Epithelial cell of esophagus (primary cell): ENCODE measurements at regions not wholly inside any gene's neighbourhood (a gene's known extent, or its start where the extent isn't known, plus 50 kb on each side); places are given as distances from the start of the nearest gene placed in this dataset.

Source experiments
- DNase-seq: peaks from one replicate; pipeline ENCODE4 v3.0.0; 2010; ENCODE audit warnings: low read depth
- H3K4me3 ChIP-seq: 2 replicates; pipeline ENCODE4 v1.5.1; 2011; ENCODE audit warnings: mild to moderate bottlenecking, low read length, control low read depth
- TF ChIP-seq, protein P1 (sequence below): IDR thresholded peaks from 2 replicates; pipeline ENCODE4 v1.5.1; 2011; ENCODE audit warnings: low read depth, mild to moderate bottlenecking, low read length, control low read depth, inconsistent platforms; ENCODE audit not compliant: insufficient read depth; ENCODE audit errors: missing control alignments

DNA sequence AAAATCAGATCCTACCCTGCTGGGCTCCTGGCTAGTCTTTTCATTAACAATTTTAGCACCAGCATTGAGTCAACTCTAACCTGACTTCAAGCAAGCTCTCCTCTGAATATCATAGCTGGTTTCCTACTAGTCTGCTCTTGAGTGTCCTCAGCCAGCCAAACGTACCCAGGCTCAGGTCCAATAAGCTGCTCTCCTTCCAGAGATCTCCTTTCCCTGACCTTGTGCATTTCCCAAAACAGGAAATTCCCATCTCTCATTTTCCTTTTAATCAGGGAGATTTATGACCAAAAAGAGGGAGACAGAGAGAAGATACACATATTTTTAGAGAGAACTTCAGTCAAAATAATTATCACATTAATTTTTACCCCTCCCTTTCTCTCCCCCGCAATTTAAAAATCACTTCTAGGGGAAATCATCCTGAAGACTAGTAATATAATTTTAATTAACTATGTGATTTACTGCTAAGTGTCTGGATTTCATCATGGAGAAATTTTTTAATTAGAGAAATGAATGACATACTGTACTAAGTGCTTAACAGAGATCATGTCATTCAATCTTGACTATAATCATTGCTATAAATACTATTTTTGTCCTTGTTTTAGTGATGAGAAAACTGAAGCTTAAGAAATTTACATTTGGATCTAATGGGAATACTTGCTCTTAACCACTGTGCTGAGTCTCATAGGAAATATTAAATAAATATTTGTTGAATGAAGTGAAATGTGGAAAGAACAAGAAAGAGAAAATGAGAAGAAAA, 421.7 kb upstream of the INTU start:
- TF ChIP-seq, protein P1, sequence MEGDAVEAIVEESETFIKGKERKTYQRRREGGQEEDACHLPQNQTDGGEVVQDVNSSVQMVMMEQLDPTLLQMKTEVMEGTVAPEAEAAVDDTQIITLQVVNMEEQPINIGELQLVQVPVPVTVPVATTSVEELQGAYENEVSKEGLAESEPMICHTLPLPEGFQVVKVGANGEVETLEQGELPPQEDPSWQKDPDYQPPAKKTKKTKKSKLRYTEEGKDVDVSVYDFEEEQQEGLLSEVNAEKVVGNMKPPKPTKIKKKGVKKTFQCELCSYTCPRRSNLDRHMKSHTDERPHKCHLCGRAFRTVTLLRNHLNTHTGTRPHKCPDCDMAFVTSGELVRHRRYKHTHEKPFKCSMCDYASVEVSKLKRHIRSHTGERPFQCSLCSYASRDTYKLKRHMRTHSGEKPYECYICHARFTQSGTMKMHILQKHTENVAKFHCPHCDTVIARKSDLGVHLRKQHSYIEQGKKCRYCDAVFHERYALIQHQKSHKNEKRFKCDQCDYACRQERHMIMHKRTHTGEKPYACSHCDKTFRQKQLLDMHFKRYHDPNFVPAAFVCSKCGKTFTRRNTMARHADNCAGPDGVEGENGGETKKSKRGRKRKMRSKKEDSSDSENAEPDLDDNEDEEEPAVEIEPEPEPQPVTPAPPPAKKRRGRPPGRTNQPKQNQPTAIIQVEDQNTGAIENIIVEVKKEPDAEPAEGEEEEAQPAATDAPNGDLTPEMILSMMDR = no peak
- H3K4me3 ChIP-seq = no peak overlapping the region
- no peak for DNase-seq

DNA sequence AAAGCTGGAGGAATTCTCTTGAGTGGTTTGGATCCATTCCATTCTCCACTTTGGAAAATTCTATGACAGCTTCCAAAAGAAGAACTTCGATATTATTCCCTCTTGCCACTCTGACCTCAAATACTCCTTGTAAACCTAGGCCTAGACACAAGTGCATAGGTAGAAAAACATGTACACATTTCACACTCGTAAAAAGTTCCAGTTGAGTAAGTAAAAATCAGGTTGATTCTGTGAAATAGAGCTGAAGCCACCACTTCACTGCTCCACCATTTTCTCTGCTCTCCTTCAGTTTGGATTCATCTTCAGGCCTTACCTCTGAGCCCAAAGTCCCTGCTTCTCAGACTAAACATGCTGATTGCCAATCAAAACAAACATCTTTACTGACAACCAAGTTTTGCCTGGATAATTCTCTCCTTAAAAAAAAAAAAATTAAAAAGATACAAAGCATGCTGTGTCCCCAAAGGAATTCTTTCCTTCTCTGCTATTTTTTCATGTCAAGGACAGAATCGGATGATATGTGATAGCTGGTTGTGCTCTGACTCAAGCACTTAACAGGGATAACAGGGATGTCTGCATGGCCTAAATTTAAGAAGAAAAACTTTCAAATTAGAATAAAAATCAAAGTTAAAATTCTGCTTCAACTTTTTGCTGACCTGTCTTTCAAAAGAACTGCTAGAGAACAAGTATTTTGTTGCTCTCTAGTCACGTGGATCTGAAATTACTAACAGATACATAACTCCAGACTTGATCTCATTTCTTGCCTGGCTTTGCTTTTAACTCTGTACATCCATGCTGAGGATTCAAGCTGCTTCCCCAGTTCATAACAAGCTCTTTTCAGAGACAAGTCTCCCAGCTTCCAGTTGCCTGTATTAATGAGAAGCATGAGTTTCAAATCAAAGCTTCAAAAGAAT, 420.9 kb upstream of the INTU start:
- no peak overlapping the region for H3K4me3 ChIP-seq
- TF ChIP-seq, protein P1 = no peak
- DNase-seq = no peak

- DNase-seq = no peak
- H3K4me3 ChIP-seq = no peak overlapping the region
- TF ChIP-seq, protein P1 = no peak
Observed at GRCh38 chr4:127212701-127213100, 420.1 kb upstream of the INTU start.

- no peak overlapping the region for H3K4me3 ChIP-seq
- DNase-seq = no peak
- TF ChIP-seq, protein P1 = no peak
Observed at GRCh38 chr4:127214016-127214415, 418.7 kb upstream of the INTU start.

DNA sequence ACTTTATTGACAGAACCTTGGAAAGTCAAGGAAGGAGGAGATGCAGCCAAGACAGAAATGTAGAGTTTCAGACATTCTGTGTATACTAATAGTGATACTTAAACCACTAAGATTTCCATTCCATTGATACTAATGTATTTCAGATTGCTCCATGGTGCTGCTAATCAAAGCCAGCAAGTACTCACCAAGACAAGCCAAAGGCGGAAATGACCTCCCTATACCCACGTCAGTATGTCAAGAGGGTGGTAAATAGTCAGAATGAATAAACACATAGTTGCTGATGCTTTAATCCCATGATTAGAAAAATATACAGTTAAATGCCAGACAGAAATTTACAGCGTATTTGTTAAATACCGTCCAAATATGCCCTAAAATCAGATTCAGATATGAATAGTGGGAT, 417.8 kb upstream of the INTU start:
- TF ChIP-seq, protein P1 = no peak
- DNase-seq = no peak
- H3K4me3 ChIP-seq = no peak overlapping the region

GRCh38 chr4:127217586-127218229, 415.0 kb upstream of the INTU start:
- no peak for DNase-seq
- TF ChIP-seq, protein P1 = no peak
- no peak overlapping the region for H3K4me3 ChIP-seq
